ENCODE measurements at regions not wholly inside any gene's neighbourhood (a gene's known extent, or its start where the extent isn't known, plus 50 kb on each side); places are given as distances from the start of the nearest gene placed in this dataset.

- Histone ChIP-seq H3K27me3 (no peaks in the 10 kb centered on the region), H3K36me3 (no peaks in the 10 kb centered on the region), H3K4me1 (peaks cover 0 to 10% of the 10 kb centered on the region in 2 donors), H3K9me3 (no peaks in the 10 kb centered on the region), H3K27ac (peak overlapping the region in 1 of 2 donors; percentile 64), H3K4me3 (no peak overlapping the region)
- intact Hi-C loops (cut with DNase I; ENCODE audit: low total_unique reads), result no loop called here
- TF ChIP-seq CTCF (IDR thresholded peaks at IDR 0.05), result no peak
- no peak for DNase-seq
Measured at GRCh38 chr2:188903740-188904139, 70.4 kb upstream of the COL3A1 start.

- no peak for DNase-seq
- Histone ChIP-seq H3K36me3 (no peaks in the 10 kb centered on the region), H3K27me3 (no peaks in the 10 kb centered on the region), H3K9me3 (no peaks in the 10 kb centered on the region), H3K4me1 (no peaks in the 10 kb centered on the region), H3K27ac (no peak overlapping the region), H3K4me3 (no peak overlapping the region)
- no peak for TF ChIP-seq CTCF (IDR thresholded peaks at IDR 0.05)
- no peak for TF ChIP-seq POLR2A (IDR thresholded peaks at IDR 0.05)
- intact Hi-C loops (cut with DNase I; ENCODE audit: low total_unique reads), result no loop called here
Measured at GRCh38 chr2:188909036-188909435, 65.1 kb upstream of the COL3A1 start.

- TF ChIP-seq CTCF (IDR thresholded peaks at IDR 0.05), result no peak
- no peak for TF ChIP-seq POLR2A (IDR thresholded peaks at IDR 0.05)
- H3K27ac ChIP-seq, result no peak overlapping the region
- no peak for DNase-seq
- H3K9me3 ChIP-seq, result no peaks in the 10 kb centered on the region
- no peaks in the 10 kb centered on the region for H3K4me1 ChIP-seq
- no peaks in the 10 kb centered on the region for H3K27me3 ChIP-seq
- no peaks in the 10 kb centered on the region for H3K36me3 ChIP-seq
- no peak overlapping the region for H3K4me3 ChIP-seq
- intact Hi-C loops (cut with DNase I; ENCODE audit: low total_unique reads), result no loop called here
Measured at GRCh38 chr2:188916736-188917135, 57.4 kb upstream of the COL3A1 start.

- Histone ChIP-seq H3K4me1 (no peaks in the 10 kb centered on the region), H3K9me3 (no peaks in the 10 kb centered on the region)
- DNase-seq, result no peak
Measured at GRCh38 chr2:188917632-188918031, 56.5 kb upstream of the COL3A1 start.

GRCh38 chr2:188919824-188920223, 54.3 kb upstream of the COL3A1 start:
- Histone ChIP-seq H3K9me3 (no peaks in the 10 kb centered on the region), H3K4me3 (no peak overlapping the region), H3K36me3 (no peaks in the 10 kb centered on the region), H3K4me1 (no peaks in the 10 kb centered on the region), H3K27me3 (no peaks in the 10 kb centered on the region), H3K27ac (no peak overlapping the region)
- no peak for TF ChIP-seq POLR2A (IDR thresholded peaks at IDR 0.05)
- intact Hi-C loops (cut with DNase I; ENCODE audit: low total_unique reads), result no loop called here
- no peak for DNase-seq

More at GRCh38 chr2:188917632-188918031, 56.5 kb upstream of the COL3A1 start:
- intact Hi-C loops (cut with DNase I; ENCODE audit: low total_unique reads), result no loop called here
- Histone ChIP-seq H3K27me3 (no peaks in the 10 kb centered on the region), H3K36me3 (no peaks in the 10 kb centered on the region), H3K27ac (no peak overlapping the region), H3K4me3 (no peak overlapping the region)
- no peak for TF ChIP-seq CTCF (IDR thresholded peaks at IDR 0.05)
- TF ChIP-seq POLR2A (IDR thresholded peaks at IDR 0.05), result no peak

- intact Hi-C loops (cut with DNase I; ENCODE audit: low total_unique reads), result no loop called here
- Histone ChIP-seq H3K4me1 (no peaks in the 10 kb centered on the region), H3K9me3 (no peaks in the 10 kb centered on the region), H3K36me3 (no peaks in the 10 kb centered on the region), H3K27me3 (no peaks in the 10 kb centered on the region), H3K4me3 (no peak overlapping the region), H3K27ac (no peak overlapping the region)
- TF ChIP-seq POLR2A (IDR thresholded peaks at IDR 0.05) (no peak), CTCF (IDR thresholded peaks at IDR 0.05) (no peak)
- no peak for DNase-seq
Measured at GRCh38 chr2:188922191-188922590, 52.0 kb upstream of the COL3A1 start.
